Activated naive CD4-positive, alpha-beta T cell treated with Interleukin-2 at 50 U/mL for 16 hours (primary cell): ENCODE measurements at regions not wholly inside any gene's neighbourhood (a gene's known extent, or its start where the extent isn't known, plus 50 kb on each side); places are given as distances from the start of the nearest gene placed in this dataset.
"Not testable (repeated sequence)": the region's sequence is repeated elsewhere in the genome, so short reads cannot be mapped to it uniquely, and the experiment has no call there.

Experiments used
- DNase-seq: peaks from one replicate; pipeline ENCODE4 v3.0.0-alpha.2; 2020

DNA sequence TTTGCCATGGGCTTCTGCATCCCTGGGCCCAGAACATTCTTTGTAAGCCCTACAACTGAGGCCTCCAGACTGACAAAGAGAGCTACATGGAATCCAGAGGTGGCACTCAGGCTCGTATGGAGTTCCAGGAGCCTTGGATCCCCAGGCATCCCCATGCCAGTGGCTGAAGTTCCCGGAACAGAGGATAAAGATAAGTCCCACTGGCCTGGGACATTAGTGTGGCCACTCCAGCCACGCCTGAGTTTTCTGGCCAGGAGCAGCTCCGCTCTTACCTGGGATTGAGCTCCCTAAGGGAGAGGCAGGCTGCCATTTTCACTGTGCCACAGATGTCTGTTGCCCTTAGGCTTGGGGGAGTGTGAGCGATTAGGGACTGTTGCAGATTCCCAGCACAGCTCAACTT, 656.3 kb upstream of the FAM174A start:
- DNase-seq = no peak

GRCh38 chr5:99866740-99867139, 668.4 kb upstream of the FAM174A start:
- DNase-seq = no peak

DNA sequence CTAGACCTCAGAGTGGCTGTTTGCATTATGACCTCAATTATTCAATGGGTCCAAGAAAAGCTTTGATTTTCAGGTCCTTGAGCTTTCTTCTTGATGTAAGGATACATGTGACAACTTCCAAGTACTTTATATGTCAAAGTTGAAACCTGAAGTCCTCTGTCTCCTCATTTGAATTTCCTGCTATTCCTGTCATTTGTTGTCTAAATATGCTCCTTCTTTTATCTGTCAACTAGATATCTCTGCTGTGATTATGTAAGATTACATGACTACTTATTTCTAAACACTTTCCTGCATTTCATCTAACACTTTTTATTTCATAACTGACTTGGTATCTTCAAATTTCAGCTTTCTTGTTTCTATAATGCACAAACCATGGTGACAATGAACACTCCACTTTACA, 670.0 kb upstream of the FAM174A start:
- DNase-seq = no peak

- DNase-seq = no peak
Observed at GRCh38 chr5:99835791-99836190, 699.4 kb upstream of the FAM174A start.

GRCh38 chr5:99827136-99827535, 708.0 kb upstream of the FAM174A start:
- no peak for DNase-seq

GRCh38 chr5:99817796-99818195, 717.4 kb upstream of the FAM174A start:
- DNase-seq = no peak

DNA sequence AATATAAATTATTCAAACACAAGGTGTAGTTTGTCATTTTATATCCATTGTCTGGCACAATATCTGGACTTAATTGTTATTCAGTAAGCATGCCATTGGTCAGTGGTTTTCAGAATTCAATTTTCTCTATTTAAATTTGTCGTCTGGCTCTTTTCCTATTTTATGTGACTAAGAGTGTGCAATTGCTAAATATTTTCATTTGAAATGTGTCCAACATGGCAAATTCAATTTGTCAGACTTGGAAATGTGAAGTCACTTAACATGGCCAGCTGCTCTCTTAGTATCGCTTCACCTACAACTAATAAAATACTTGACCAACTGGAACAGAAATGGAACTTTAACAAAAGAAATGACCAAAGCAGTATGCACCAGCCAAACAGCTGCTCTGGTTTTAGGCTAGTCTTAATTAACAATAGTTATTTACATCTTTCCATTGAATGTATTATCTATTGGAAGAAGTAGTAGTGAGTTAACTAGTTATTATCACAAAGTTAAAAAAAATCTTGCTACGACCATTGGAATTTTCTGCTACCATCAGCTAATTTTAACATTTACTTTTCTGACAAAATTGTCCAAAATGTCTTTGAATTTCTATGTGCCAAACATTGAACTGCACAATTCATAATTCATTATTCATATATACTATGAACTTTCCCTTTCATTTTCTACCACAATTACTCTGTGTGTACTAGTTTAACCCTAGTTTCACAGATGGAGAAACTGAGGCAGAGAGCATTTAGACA, 720.7 kb upstream of the FAM174A start:
- no peak for DNase-seq

DNA sequence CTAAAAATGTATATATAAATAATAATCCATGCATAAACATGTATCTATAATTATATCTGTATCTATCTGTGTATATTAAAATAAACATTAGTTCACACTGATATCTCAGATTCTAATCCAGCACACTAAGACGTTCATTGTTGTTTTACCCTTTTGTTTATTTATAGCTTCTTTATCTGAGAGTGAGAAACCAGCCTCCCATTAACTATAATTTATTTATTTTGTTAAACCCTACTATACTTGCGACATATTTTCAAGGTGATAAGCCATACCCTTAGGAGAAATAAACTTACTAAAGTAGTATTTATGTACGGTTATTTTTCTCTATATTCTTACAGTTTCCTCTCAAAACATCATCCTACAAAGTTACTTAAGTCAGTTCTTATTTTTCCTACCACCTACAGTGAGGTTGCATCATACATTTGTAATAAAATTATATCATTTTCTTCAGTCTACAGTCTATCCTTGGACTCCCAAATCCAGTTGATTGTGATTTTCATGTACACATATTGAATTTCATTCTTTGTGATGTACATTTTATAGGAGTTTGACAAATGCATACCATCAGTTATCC, 726.4 kb upstream of the FAM174A start:
- no peak for DNase-seq

GRCh38 chr5:99807346-99807745, 727.8 kb upstream of the FAM174A start:
- no peak for DNase-seq

GRCh38 chr5:99795031-99795430, 740.1 kb upstream of the FAM174A start:
- no peak for DNase-seq

GRCh38 chr5:99788482-99788881, 746.7 kb upstream of the FAM174A start:
- no peak for DNase-seq

DNA sequence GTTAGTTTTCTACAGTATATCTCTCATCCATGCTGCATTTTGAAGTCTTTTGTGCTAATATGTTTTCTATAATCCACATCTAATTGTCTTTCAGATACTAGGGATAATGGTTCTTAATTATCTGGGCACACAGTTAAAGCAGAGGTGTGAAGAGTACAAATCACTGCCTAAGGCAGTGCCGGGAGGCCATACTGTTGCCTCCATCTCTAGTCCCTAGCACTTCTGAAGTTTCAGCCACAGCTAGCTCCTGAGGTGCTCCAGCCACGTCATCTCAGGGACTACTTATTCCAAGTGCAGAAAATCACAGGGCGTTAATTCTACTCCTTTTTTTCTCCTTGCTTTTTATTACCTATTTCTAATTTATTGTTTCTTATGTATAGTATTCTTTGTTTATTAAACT, 760.0 kb upstream of the FAM174A start:
- no peak for DNase-seq

DNA sequence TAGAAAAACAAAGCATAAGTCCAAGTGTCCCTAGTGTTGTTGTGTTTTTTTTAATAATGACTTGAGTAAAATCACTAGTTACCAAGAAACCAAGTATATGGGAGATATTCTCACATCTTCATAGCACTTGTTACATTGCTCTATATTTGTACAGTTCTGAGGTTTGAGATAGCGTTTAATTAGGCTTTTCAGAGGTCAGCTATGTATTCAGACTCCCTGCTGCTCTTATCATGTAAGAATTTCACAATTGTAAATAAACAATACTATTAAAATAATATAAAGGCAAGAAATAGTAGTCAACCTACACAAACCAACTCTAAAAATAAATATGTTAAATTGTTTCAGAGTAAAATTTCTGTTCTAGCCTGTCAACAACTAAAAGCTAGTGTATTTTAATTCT, 761.9 kb upstream of the FAM174A start:
- no peak for DNase-seq

- DNase-seq = no peak
Observed at GRCh38 chr5:99771296-99771695, 763.9 kb upstream of the FAM174A start.

DNA sequence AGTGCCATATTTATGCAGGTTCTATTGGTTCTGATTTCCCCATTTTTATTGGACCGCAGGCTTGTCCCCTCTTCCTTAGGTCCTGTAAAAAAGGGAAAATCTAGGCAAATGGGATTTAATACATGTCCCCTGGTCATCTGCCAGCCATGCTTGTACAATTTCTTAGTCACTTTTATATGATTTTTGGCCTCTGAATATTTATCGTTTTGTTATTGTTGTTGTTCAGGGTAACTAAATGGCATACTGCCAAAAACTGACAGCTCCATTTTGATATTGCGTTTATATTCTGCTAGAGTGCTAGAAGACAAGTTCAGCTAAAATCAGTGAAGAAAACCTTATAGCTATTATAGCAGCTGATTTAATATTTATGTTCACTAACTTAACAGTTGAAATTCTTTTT, 770.2 kb upstream of the FAM174A start:
- DNase-seq = no peak

DNA sequence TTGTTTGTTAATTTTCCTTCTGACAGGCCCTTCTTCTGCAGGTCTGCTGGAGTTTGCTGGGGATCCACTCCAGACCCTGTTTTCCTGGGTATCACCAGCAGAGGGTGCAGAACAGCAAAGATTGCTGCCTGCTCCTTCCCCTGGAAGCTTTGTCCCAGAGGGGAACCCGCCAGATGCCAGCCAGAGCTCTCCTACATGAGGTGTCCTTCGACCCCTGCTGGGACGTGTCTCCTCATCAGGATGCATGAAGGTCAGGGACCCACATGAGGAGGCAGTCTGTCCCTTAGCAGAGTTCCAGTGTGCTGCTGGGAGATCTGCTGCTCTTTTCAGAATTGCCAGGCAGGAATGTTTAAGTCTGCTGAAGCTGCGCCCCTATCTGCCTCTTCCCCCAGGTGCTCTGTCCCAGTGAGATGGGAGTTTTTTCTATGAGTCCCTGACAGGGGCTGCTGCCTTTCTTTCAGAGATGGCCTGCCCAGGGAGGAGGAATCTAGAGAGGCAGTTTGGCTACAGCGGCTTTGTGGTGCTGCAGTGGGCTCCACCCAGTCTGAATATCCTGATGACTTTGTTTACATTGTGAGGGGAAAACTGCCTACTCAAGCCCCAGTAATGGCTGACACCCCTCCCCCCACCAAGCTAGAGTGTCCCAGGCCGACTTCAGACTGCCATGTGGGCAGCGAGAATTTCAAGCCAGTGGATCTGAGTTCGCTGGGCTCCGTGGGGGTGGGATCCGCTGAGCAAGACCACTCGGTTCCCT, 772.0 kb upstream of the FAM174A start:
- DNase-seq = no peak

GRCh38 chr5:99747342-99747741, 787.8 kb upstream of the FAM174A start:
- no peak for DNase-seq

DNA sequence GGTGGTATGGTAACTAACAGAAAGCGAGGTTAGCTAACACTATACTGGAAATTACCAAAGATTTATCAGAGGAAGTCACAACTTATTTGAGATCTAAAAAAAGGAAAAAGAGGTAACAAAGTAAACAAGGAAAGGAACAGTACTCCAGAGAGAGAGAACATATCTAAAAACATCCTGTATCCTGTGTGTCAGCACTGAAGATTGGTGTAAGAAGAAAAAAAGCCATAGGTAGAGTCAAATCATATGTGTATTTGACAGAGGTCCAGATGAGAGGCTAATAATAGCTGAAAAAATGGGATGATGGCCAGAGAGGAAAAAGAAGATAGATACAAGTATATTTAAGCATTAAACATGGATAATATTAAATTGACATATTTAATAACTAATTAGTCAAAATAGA, 802.0 kb upstream of the FAM174A start:
- not testable (repeated sequence) for DNase-seq

DNA sequence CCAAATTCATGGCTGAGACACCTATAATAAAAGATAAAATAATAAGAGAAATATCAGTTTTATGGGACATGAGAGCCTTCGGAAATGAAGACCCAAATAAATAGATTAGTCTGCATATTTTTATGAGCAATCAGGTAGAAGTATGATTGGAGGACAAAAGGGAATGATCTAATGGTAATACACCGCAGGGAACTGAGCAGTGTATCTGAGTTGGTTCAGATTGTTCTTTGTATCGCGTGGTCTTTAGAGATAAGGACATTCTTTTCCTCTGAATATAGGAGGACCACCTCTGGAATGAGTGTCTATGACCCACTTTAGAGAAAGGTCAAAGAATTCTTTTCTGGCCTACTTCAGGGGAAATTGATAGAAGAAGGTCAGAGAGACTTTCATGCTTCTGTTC, 801.8 kb upstream of the CHD1 start:
- DNase-seq = not testable (repeated sequence)

GRCh38 chr5:99724732-99725290, 796.0 kb upstream of the CHD1 start:
- DNase-seq = no peak

GRCh38 chr5:99721506-99721905, 792.7 kb upstream of the CHD1 start:
- no peak for DNase-seq

- no peak for DNase-seq
Observed at GRCh38 chr5:99715921-99716320, 787.1 kb upstream of the CHD1 start.

- DNase-seq = no peak
Observed at GRCh38 chr5:99706160-99706559, 777.4 kb upstream of the CHD1 start.

DNA sequence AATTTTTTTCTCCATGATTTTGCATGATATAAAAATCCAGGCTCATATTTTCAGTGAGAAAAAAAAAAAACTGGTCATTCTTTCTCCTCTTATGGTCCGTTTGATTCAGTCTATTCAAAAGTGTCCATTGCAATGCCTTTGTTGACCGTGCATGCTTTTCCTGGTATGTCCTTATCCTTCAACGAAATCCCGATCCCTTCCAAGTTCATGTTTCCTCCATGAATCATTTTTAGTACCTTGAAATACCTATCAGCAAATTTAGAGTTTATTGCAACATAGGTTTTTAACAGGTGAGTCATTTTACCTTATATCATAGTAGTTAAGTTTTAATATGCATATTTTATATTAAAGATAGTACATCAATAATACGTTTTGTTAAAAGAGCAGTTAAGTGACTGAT, 773.8 kb upstream of the CHD1 start:
- no peak for DNase-seq
